Panc1 (cell line): ENCODE measurements at regions not wholly inside any gene's neighbourhood (a gene's known extent, or its start where the extent isn't known, plus 50 kb on each side); places are given as distances from the start of the nearest gene placed in this dataset.

Experiments
- CTCF ChIP-seq: fragments of 450-650 bp; IDR thresholded peaks from 2 replicates; pipeline ENCODE4 v1.5.1; 2017; ENCODE audit warnings: mild to moderate bottlenecking
- POLR2AphosphoS5 ChIP-seq: IDR thresholded peaks from 2 replicates; pipeline ENCODE4 v1.6.1; 2012; ENCODE audit warnings: mild to moderate bottlenecking, low read depth, low read length, moderate library complexity

- TF ChIP-seq CTCF (no peak), POLR2AphosphoS5 (no peak)
Observed at GRCh38 chr15:98440917-98441316, 207.4 kb upstream of the IGF1R start.
